ENCODE measurements at regions not wholly inside any gene's neighbourhood (a gene's known extent, or its start where the extent isn't known, plus 50 kb on each side); places are given as distances from the start of the nearest gene placed in this dataset.

DNA sequence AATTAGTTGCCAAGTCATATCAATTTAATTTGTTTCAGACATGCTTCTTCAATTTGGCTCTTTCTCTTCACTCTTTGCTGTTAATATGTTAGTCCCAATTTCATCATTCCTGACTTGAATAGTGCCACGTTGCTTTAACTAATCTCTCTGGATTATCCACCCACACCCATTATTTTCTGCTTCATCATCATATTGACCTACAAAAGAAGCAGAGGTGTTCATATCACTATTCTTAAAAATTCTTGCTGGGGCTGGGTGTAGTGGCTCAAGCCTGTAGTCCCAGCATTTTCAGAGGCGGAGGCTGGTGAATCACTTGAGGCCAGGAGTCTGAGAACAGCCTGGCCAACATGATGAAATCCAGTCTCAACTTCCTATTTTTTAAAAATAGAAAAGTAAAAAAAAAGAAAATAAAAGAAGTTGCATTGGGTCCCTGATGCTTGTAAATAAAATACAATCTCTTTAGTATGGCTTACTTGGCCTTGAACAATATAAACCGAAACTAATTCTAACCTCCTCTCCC is 65.7 kb upstream of the KCNIP4 start:
- intact Hi-C loops (cut with DNase I; ENCODE audit: low total_unique reads): no loop called here

DNA sequence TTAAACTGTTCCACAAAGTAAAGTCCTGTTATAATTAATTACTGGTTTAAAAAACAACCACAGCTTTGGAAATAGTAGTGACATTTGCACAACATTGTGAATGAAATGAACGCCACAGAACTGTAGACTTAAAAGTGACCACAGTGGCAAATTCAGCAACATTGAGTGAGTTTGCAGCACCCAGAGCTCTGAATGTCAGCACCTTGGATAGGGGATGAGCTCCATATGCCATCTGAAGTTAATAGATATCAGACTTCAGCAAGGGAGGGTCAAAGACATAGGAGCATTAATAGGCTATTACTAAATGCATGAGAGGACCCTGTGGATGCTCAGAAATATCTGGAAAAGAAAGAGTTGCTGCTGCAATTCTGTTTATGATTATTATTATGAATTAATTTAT is 55.3 kb upstream of the KCNIP4 start:
- no peak for DNase-seq (ENCODE audit: low spot score in 2 of 2)
- no peaks in the 10 kb centered on the region for H3K36me3 ChIP-seq
- no peak overlapping the region for H3K27ac ChIP-seq
- no peaks in the 10 kb centered on the region for H3K4me1 ChIP-seq
- no peaks in the 10 kb centered on the region for H3K27me3 ChIP-seq
- TF ChIP-seq POLR2A (IDR thresholded peaks at IDR 0.05): no peak
- TF ChIP-seq POLR2AphosphoS5 (IDR thresholded peaks at IDR 0.05): no peak
- TF ChIP-seq CTCF (IDR thresholded peaks at IDR 0.05): no peak
- no peaks in the 10 kb centered on the region for H3K9me3 ChIP-seq
- intact Hi-C loops (cut with DNase I; ENCODE audit: low total_unique reads): no loop called here
- no peak overlapping the region for H3K4me3 ChIP-seq

More for the DNA sequence above, 65.7 kb upstream of the KCNIP4 start:
- TF ChIP-seq POLR2A (IDR thresholded peaks at IDR 0.05) (no peak), POLR2AphosphoS5 (IDR thresholded peaks at IDR 0.05) (no peak), CTCF (IDR thresholded peaks at IDR 0.05) (no peak)
- no peaks in the 10 kb centered on the region for H3K27me3 ChIP-seq
- H3K9me3 ChIP-seq: no peaks in the 10 kb centered on the region
- no peaks in the 10 kb centered on the region for H3K36me3 ChIP-seq
- H3K4me1 ChIP-seq: no peaks in the 10 kb centered on the region
- no peak for DNase-seq (ENCODE audit: low spot score in 2 of 2)
- no peak overlapping the region for H3K27ac ChIP-seq
- H3K4me3 ChIP-seq: no peak overlapping the region
